CD4-positive, alpha-beta T cell treated with Interleukin-1 beta for 1 hour (primary cell): ENCODE measurements at regions not wholly inside any gene's neighbourhood (a gene's known extent, or its start where the extent isn't known, plus 50 kb on each side); places are given as distances from the start of the nearest gene placed in this dataset.
A peak's percentile ranks its signal among the peaks of the same experiment; 100 is the strongest.
"Not testable (repeated sequence)": the region's sequence is repeated elsewhere in the genome, so short reads cannot be mapped to it uniquely, and the experiment has no call there.

Experiments
- DNase-seq, 2 donors: peaks; one replicate each; pipeline ENCODE4 v3.0.0-alpha.2; 2020 to 2022

GRCh38 chr14:65835501-65835900 is 423.0 kb downstream of the FUT8 start:
- DNase-seq = no peak

- no peak for DNase-seq
These were observed 426.0 kb downstream of the FUT8 start for GRCh38 chr14:65838565-65838964.

- no peak for DNase-seq
These were observed 427.7 kb downstream of the FUT8 start for GRCh38 chr14:65840118-65840751.

GRCh38 chr14:65840786-65841185 is 428.3 kb downstream of the FUT8 start:
- no peak for DNase-seq

GRCh38 chr14:65846196-65846868 is 433.8 kb downstream of the FUT8 start:
- DNase-seq = peak; percentile 20 to 69

DNA sequence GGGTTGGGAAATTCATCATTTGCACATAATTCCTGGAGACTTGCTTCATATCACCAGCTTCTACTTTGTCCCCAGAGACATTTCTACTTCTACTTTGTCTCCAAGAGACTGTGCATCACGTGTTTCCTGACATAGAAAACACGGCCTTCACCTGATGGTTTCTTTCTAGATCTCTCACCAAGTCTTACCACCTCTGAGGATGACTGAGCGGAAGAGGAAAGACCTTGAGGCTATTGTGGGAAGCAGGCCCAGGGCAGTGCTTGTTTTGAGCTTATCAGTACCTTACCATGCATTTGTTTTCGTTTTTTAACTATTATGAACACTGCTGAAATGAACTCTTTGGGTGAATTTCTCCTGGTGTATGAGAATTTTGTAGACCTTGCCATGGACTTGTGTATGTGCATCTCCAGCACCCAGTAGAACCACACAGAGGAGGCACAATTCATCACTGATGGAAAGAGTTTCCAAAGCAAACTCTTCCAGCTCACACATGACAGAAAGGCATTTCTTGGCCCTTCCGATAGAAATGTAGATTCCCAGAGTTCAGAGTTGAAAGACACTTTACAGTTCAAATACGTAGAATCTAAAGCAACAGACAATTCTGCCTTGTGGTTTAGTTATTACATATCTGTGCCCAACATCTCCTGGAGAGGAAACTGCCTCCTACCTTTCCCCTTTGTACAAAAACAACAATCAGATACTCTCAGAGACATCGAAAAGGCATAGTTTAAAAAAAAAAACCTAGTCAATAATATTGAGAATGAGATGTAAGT is 434.7 kb downstream of the FUT8 start:
- peak; percentile 76 to 85 for DNase-seq

GRCh38 chr14:65847931-65848330 is 435.4 kb downstream of the FUT8 start:
- not testable (repeated sequence) for DNase-seq

DNA sequence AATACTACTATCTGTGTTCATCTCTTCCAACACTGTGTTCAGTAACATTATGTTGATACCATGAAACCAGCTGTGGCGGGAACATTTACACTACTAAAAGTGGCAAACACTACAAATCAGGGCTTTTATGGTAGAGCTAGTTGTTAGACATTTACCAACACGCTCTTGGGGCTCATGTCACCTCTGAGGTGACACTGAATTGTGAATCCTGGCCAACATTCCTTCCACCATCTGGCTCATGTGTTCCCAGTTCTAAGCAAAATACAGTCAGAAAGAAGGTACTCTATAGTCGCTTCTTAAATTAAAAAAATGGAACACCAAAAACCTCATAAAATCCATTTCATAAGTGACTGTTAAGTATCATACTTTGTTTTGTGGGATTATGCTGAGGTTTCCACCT is 436.6 kb downstream of the FUT8 start:
- no peak for DNase-seq

DNA sequence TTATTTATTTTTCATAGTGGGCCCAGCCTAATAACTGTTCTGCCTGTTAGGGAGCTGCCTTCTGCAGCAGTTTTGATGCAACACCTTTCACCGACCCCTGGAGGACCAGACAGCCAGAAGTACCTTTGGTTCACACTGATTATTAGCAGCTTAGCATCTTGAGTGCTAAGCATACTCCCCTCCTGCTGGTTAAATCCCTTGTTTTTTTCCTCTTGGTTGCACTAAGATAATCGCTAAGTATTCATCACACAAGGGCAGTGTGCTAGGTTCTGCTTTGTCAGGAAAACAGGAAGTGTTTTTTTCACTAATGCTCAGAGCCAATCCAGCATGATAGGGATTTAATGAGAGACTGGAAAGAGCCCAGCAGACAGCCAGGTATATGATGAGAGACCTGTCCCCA is 437.0 kb downstream of the FUT8 start:
- DNase-seq = no peak

- DNase-seq = peak; percentile 51 to 64
These were observed 438.1 kb downstream of the FUT8 start for GRCh38 chr14:65850429-65851135.

GRCh38 chr14:65852689-65853088 is 440.2 kb downstream of the FUT8 start:
- no peak for DNase-seq

DNA sequence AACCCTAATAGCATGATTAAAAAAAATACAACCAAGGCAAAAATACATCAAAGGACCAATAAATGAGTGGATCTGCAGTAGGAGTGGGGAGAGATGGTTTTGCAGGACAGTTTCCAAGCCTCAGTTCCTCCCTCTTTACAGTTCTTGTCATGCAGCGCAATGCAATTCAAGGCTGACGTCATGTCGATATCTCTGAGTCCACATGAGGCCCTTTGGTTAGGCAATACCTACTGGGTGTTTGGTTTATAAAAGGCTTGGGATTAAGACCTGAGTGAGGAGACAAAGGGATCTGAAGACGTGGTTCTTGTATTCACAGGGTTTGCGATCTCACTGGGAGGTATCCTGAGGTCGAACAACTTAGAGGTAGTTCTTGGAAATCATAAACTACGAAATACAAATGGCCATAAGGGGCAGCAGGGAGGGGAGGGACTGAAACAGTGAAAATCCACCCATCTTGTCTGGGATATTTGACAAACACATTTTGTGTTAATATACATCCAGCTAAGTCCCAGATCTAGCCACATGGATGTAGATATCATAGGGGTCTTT is 441.0 kb downstream of the FUT8 start:
- DNase-seq = no peak

GRCh38 chr14:65854215-65854614 is 441.7 kb downstream of the FUT8 start:
- no peak for DNase-seq

- DNase-seq = peak in 1 of 2 donors; percentile 34
These were observed 448.6 kb downstream of the FUT8 start for GRCh38 chr14:65860956-65861611.

- no peak for DNase-seq
These were observed 452.0 kb downstream of the FUT8 start for GRCh38 chr14:65864549-65864948.

GRCh38 chr14:65864984-65865383 is 452.5 kb downstream of the FUT8 start:
- DNase-seq = no peak

DNA sequence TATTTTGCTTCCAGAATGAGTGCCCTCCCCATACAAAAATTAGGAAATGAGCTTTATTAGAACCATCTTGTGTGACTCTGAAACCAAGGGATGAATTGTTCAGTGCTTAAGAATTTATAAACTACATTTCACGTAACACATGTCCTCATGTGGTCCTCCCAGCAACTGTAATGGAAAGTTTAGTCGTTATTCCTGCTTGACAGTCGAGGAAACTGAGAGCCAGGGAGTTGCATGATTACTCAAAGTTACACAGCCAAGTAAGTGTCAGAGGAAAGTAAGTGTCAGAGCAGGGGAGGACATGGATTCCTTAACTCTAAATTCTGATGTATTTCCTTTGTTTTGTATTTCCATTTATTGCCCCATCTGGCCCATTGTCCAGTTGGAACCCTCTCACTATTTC is 453.9 kb downstream of the FUT8 start:
- DNase-seq = no peak

GRCh38 chr14:65866886-65867285 is 454.4 kb downstream of the FUT8 start:
- DNase-seq = no peak

- no peak for DNase-seq
These were observed 454.8 kb downstream of the FUT8 start for GRCh38 chr14:65867333-65867732.

GRCh38 chr14:65872536-65872935 is 460.0 kb downstream of the FUT8 start:
- DNase-seq = no peak

- DNase-seq = no peak
These were observed 464.6 kb downstream of the FUT8 start for GRCh38 chr14:65877166-65877565.

- DNase-seq = peak in 1 of 2 donors; percentile 5
These were observed 465.1 kb downstream of the FUT8 start for GRCh38 chr14:65877624-65878023.
